ENCODE measurements at regions not wholly inside any gene's neighbourhood (a gene's known extent, or its start where the extent isn't known, plus 50 kb on each side); places are given as distances from the start of the nearest gene placed in this dataset.

DNA sequence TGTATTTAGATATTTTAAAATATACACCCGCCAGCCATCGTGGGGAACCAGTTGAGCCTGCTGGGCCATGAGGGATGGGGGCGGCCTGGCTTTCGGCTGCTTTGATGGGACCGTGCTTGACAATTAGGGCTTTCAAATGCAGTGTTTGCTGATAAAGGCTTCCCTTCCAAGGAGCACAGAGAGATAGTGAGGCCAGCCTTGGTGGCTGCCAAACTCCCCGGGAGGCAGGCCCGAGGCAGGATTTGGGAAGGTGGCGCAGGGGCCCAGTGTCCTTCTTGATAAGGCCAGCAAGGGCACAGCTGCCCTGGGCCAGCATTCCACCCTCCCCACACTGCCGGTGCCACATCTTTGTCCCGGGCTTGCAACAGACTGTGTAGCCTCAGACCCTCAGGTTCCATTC is 75.6 kb downstream of the LINGO1 start:
- ChIA-PET CTCF (ENCODE audit: low intra/inter-chr PET ratio, low total read pairs) (no interaction called here), POLR2A (no interaction called here)
- Histone ChIP-seq H3K9me3 (ENCODE audit: low read length) (no peaks in the 10 kb centered on the region), H2AFZ (ENCODE audit: low read length) (no peak overlapping the region), H3K4me1 (ENCODE audit: insufficient read depth, low read length) (peaks cover 31% of the 10 kb centered on the region), H3K79me2 (ENCODE audit: insufficient read depth, low read length) (no peaks in the 10 kb centered on the region), H4K20me1 (ENCODE audit: insufficient read depth, low read length) (no peaks in the 10 kb centered on the region), H3K27ac (ENCODE audit: extremely low read length, insufficient read depth, low read length) (no peak overlapping the region), H3K36me3 (replicated peaks in 1 of 2; ENCODE audit: control insufficient read depth in 1 of 2, insufficient read depth in 2 of 2, low read length in 2 of 2) (no peaks in the 10 kb centered on the region), H3K4me2 (ENCODE audit: low read depth, low read length) (no peak overlapping the region), H3K4me3 (replicated peaks in 1 of 3; ENCODE audit: insufficient read depth in 1 of 3, low read depth in 2 of 3, low read length in 3 of 3) (no peak overlapping the region), H3K9ac (ENCODE audit: insufficient read depth, low read depth, low read length) (no peak overlapping the region), H3K27me3 (ENCODE audit: control insufficient read depth in 1 of 2, insufficient read depth in 2 of 2, low read length in 2 of 2) (peaks cover 4 to 29% of the 10 kb centered on the region in 2 experiments; a peak in 3 of 5 replicates)
- no TSS peak for BruUV-seq (replicated peaks)
- DNase-seq (ENCODE audit: low spot score): no peak
- intact Hi-C loops (cut with micrococcal nuclease; ENCODE audit: unreplicated experiment): no loop called here
- FAIRE-seq: no peak
- in situ Hi-C loops (cut with HindIII; ENCODE audit: extremely low pct_ligation_motif_present, low pct_unique_long_range_greater_than_20kb): no loop called here
- ATAC-seq: no peak
- WGBS (ENCODE audit: low lambda C conversion rate): 33% methylated on average over 8 of the region's 10 CpGs
- no peak for TF ChIP-seq ZNF33A (CRISPR knock-in tag; IDR thresholded peaks at IDR 0.05; ENCODE audit: borderline replicate concordance)
- no peak for TF ChIP-seq NFE2L2 (IDR thresholded peaks at IDR 0.05; ENCODE audit: low read length)
- no peak for TF ChIP-seq CBX5 (CRISPR knock-in tag; IDR thresholded peaks at IDR 0.05; ENCODE audit: borderline replicate concordance)
- TF ChIP-seq, protein P1, sequence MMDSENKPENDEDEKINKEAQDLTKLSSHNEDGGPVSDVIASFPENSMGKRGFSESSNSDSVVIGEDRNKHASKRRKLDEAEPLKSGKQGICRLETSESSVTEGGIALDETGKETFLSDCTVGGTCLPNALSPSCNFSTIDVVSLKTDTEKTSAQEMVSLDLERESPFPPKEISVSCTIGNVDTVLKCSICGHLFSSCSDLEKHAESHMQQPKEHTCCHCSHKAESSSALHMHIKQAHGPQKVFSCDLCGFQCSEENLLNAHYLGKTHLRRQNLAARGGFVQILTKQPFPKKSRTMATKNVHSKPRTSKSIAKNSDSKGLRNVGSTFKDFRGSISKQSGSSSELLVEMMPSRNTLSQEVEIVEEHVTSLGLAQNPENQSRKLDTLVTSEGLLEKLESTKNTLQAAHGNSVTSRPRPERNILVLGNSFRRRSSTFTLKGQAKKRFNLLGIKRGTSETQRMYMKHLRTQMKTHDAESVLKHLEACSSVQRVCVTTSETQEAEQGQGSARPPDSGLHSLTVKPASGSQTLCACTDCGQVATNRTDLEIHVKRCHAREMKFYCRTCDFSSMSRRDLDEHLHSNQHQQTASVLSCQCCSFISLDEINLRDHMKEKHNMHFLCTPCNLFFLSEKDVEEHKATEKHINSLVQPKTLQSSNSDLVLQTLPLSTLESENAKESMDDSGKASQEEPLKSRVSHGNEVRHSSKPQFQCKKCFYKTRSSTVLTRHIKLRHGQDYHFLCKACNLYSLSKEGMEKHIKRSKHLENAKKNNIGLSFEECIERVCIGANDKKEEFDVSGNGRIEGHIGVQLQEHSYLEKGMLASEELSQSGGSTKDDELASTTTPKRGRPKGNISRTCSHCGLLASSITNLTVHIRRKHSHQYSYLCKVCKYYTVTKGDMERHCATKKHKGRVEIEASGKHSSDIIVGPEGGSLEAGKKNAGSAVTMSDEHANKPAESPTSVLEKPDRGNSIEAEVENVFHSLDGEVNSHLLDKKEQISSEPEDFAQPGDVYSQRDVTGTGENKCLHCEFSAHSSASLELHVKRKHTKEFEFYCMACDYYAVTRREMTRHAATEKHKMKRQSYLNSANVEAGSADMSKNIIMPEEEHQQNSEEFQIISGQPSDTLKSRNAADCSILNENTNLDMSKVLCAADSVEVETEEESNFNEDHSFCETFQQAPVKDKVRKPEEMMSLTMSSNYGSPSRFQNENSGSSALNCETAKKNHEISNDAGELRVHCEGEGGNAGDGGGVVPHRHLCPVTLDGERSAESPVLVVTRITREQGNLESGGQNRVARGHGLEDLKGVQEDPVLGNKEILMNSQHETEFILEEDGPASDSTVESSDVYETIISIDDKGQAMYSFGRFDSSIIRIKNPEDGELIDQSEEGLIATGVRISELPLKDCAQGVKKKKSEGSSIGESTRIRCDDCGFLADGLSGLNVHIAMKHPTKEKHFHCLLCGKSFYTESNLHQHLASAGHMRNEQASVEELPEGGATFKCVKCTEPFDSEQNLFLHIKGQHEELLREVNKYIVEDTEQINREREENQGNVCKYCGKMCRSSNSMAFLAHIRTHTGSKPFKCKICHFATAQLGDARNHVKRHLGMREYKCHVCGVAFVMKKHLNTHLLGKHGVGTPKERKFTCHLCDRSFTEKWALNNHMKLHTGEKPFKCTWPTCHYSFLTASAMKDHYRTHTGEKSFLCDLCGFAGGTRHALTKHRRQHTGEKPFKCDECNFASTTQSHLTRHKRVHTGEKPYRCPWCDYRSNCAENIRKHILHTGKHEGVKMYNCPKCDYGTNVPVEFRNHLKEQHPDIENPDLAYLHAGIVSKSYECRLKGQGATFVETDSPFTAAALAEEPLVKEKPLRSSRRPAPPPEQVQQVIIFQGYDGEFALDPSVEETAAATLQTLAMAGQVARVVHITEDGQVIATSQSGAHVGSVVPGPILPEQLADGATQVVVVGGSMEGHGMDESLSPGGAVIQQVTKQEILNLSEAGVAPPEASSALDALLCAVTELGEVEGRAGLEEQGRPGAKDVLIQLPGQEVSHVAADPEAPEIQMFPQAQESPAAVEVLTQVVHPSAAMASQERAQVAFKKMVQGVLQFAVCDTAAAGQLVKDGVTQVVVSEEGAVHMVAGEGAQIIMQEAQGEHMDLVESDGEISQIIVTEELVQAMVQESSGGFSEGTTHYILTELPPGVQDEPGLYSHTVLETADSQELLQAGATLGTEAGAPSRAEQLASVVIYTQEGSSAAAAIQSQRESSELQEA (CRISPR knock-in tag; IDR thresholded peaks at IDR 0.05; ENCODE audit: not compliant biosample characterization): no peak
- TF ChIP-seq, protein P2, sequence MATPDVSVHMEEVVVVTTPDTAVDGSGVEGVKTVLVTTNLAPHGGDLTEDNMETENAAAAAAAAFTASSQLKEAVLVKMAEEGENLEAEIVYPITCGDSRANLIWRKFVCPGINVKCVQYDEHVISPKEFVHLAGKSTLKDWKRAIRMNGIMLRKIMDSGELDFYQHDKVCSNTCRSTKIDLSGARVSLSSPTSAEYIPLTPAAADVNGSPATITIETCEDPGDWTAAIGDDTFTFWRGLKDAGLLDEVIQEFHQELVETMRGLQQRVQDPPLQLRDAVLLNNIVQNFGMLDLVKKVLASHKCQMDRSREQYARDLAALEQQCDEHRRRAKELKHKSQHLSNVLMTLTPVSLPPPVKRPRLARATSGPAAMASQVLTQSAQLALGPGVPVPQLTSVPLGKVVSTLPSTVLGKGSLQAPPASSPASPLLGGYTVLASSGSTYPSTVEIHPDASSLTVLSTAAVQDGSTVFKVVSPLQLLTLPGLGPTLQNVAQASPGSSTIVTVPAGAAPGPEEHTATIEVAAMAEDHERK (CRISPR knock-in tag; IDR thresholded peaks at IDR 0.05; ENCODE audit: low read depth): no peak
- no peak for TF ChIP-seq SMAD1 (CRISPR knock-in tag; IDR thresholded peaks at IDR 0.05; ENCODE audit: borderline replicate concordance, low read depth)
- TF ChIP-seq, protein P3, sequence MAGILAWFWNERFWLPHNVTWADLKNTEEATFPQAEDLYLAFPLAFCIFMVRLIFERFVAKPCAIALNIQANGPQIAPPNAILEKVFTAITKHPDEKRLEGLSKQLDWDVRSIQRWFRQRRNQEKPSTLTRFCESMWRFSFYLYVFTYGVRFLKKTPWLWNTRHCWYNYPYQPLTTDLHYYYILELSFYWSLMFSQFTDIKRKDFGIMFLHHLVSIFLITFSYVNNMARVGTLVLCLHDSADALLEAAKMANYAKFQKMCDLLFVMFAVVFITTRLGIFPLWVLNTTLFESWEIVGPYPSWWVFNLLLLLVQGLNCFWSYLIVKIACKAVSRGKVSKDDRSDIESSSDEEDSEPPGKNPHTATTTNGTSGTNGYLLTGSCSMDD (CRISPR knock-in tag; IDR thresholded peaks at IDR 0.05): no peak
- no peak for TF ChIP-seq RBAK (CRISPR knock-in tag; IDR thresholded peaks at IDR 0.05)
- no peak for TF ChIP-seq MXI1 (IDR thresholded peaks at IDR 0.05; ENCODE audit: borderline replicate concordance, low read depth, low read length)
- TF ChIP-seq EED (CRISPR knock-in tag; IDR thresholded peaks at IDR 0.05): no peak
- no peak for TF ChIP-seq ZNF432 (CRISPR knock-in tag; IDR thresholded peaks at IDR 0.05; ENCODE audit: borderline replicate concordance)
- TF ChIP-seq ZNF850 (CRISPR knock-in tag; conservative IDR thresholded peaks at IDR 0.05): no peak
- no peak for TF ChIP-seq CREM (IDR thresholded peaks at IDR 0.05)
- TF ChIP-seq CREM (CRISPR knock-in tag; IDR thresholded peaks at IDR 0.05): no peak
- no peak for TF ChIP-seq ETV5 (CRISPR knock-in tag; IDR thresholded peaks at IDR 0.05; ENCODE audit: borderline replicate concordance)
- no peak for TF ChIP-seq HMG20A (CRISPR knock-in tag; IDR thresholded peaks at IDR 0.05; ENCODE audit: borderline replicate concordance)

Data from HepG2 (cell line).